WTC11 (cell line): ENCODE measurements at regions not wholly inside any gene's neighbourhood (a gene's known extent, or its start where the extent isn't known, plus 50 kb on each side); places are given as distances from the start of the nearest gene placed in this dataset.

Experiments
- ATF3 ChIP-seq: sonication (generic); formaldehyde crosslinking; conservative IDR thresholded peaks from 2 replicates; pipeline ENCODE4 v1.8.1; 2022; ENCODE audit warnings: mild to moderate bottlenecking, missing genetic modification reagents
- CDX4 ChIP-seq: fragments of 250-450 bp; sonication (Bioruptor Pico); IDR thresholded peaks from 2 replicates; pipeline ENCODE4 v1.9.0; 2021; ENCODE audit warnings: moderate library complexity, mild to moderate bottlenecking, inconsistent platforms, borderline replicate concordance
- CTCF ChIP-seq: fragments of 200-600 bp; IDR thresholded peaks from 2 replicates; pipeline ENCODE4 v1.8.0; 2022; ENCODE audit warnings: antibody characterized with exemption
- GABPB1 ChIP-seq: sonication (generic); formaldehyde crosslinking; IDR thresholded peaks from 2 replicates; pipeline ENCODE4 v1.8.1; 2023; ENCODE audit warnings: mild to moderate bottlenecking, missing genetic modification reagents
- NR2C2 ChIP-seq: sonication (generic); formaldehyde crosslinking; IDR thresholded peaks from 2 replicates; pipeline ENCODE4 v1.8.0; 2022; ENCODE audit warnings: mild to moderate bottlenecking, missing genetic modification reagents
- TEAD4 ChIP-seq: sonication (generic); formaldehyde crosslinking; IDR thresholded peaks from 2 replicates; pipeline ENCODE4 v1.8.0; 2022; ENCODE audit warnings: mild to moderate bottlenecking, missing genetic modification reagents
- USF2 ChIP-seq: sonication (generic); formaldehyde crosslinking; IDR thresholded peaks from 2 replicates; pipeline ENCODE4 v1.8.1; 2023; ENCODE audit warnings: mild to moderate bottlenecking, missing genetic modification reagents, moderate library complexity
- ZNF138 ChIP-seq: sonication (generic); formaldehyde crosslinking; conservative IDR thresholded peaks from 2 replicates; pipeline ENCODE4 v1.8.1; 2022; ENCODE audit warnings: mild to moderate bottlenecking, moderate library complexity, missing genetic modification reagents

- no peak for TF ChIP-seq GABPB1
- TF ChIP-seq USF2 (CRISPR knock-in tag) = no peak
- TF ChIP-seq CTCF = no peak
- no peak for TF ChIP-seq NR2C2
- no peak for TF ChIP-seq ZNF138 (CRISPR knock-in tag)
- TF ChIP-seq CDX4 (CRISPR knock-in tag) = no peak
- TF ChIP-seq ATF3 = no peak
- no peak for TF ChIP-seq TEAD4 (CRISPR knock-in tag)
These were observed 128.7 kb upstream of the GIMD1 start for GRCh38 chr4:106497271-106497670.
